ENCODE measurements at regions not wholly inside any gene's neighbourhood (a gene's known extent, or its start where the extent isn't known, plus 50 kb on each side); places are given as distances from the start of the nearest gene placed in this dataset.
"Not testable (repeated sequence)": the region's sequence is repeated elsewhere in the genome, so short reads cannot be mapped to it uniquely, and the experiment has no call there.

GRCh38 chr11:82210011-82210410 lies 523.7 kb downstream of the FAM181B start:
- Histone ChIP-seq H3K9ac (ENCODE audit: low read length) (no peak overlapping the region), H3K27me3 (replicated peaks; ENCODE audit: control insufficient read depth, insufficient read depth, low read length) (no peaks in the 10 kb centered on the region), H3K9me3 (ENCODE audit: control insufficient read depth, low read length) (no peaks in the 10 kb centered on the region), H3K36me3 (ENCODE audit: control insufficient read depth, insufficient read depth, low read length, severe bottlenecking) (no peaks in the 10 kb centered on the region), H3K4me1 (ENCODE audit: control insufficient read depth, insufficient read depth, low read length) (no peaks in the 10 kb centered on the region), H3K4me3 (ENCODE audit: low read length) (no peak overlapping the region)
- no peak for DNase-seq (ENCODE audit: low read depth)

- no peak overlapping the region for H3K9ac ChIP-seq (ENCODE audit: low read length)
Observed at GRCh38 chr11:82195283-82195682, 538.4 kb downstream of the FAM181B start.

GRCh38 chr11:82194521-82194920 lies 539.1 kb downstream of the FAM181B start:
- Histone ChIP-seq H3K4me1 (ENCODE audit: control insufficient read depth, insufficient read depth, low read length) (no peaks in the 10 kb centered on the region), H3K36me3 (ENCODE audit: control insufficient read depth, insufficient read depth, low read length, severe bottlenecking) (no peaks in the 10 kb centered on the region), H3K27me3 (replicated peaks; ENCODE audit: control insufficient read depth, insufficient read depth, low read length) (no peaks in the 10 kb centered on the region), H3K9ac (ENCODE audit: low read length) (no peak overlapping the region), H3K4me3 (ENCODE audit: low read length) (no peak overlapping the region), H3K9me3 (ENCODE audit: control insufficient read depth, low read length) (no peaks in the 10 kb centered on the region)
- DNase-seq (ENCODE audit: low read depth) = no peak

More at GRCh38 chr11:82195283-82195682, 538.4 kb downstream of the FAM181B start:
- Histone ChIP-seq H3K9me3 (ENCODE audit: control insufficient read depth, low read length) (no peaks in the 10 kb centered on the region), H3K36me3 (ENCODE audit: control insufficient read depth, insufficient read depth, low read length, severe bottlenecking) (no peaks in the 10 kb centered on the region), H3K27me3 (replicated peaks; ENCODE audit: control insufficient read depth, insufficient read depth, low read length) (no peaks in the 10 kb centered on the region), H3K4me1 (ENCODE audit: control insufficient read depth, insufficient read depth, low read length) (no peaks in the 10 kb centered on the region), H3K4me3 (ENCODE audit: low read length) (no peak overlapping the region)
- DNase-seq (ENCODE audit: low read depth) = no peak

- H3K4me1 ChIP-seq (ENCODE audit: control insufficient read depth, insufficient read depth, low read length) = no peaks in the 10 kb centered on the region
- no peaks in the 10 kb centered on the region for H3K9me3 ChIP-seq (ENCODE audit: control insufficient read depth, low read length)
- H3K9ac ChIP-seq (ENCODE audit: low read length) = no peak overlapping the region
- no peaks in the 10 kb centered on the region for H3K36me3 ChIP-seq (ENCODE audit: control insufficient read depth, insufficient read depth, low read length, severe bottlenecking)
- no peaks in the 10 kb centered on the region for H3K27me3 ChIP-seq (replicated peaks; ENCODE audit: control insufficient read depth, insufficient read depth, low read length)
- DNase-seq (ENCODE audit: low read depth) = no peak
- no peak overlapping the region for H3K4me3 ChIP-seq (ENCODE audit: low read length)
Observed at GRCh38 chr11:82191695-82192094, 542.0 kb downstream of the FAM181B start.

GRCh38 chr11:82185925-82186324 lies 547.7 kb downstream of the FAM181B start:
- H3K9ac ChIP-seq (ENCODE audit: low read length) = no peak overlapping the region
- no peaks in the 10 kb centered on the region for H3K4me1 ChIP-seq (ENCODE audit: control insufficient read depth, insufficient read depth, low read length)
- H3K9me3 ChIP-seq (ENCODE audit: control insufficient read depth, low read length) = no peaks in the 10 kb centered on the region
- H3K36me3 ChIP-seq (ENCODE audit: control insufficient read depth, insufficient read depth, low read length, severe bottlenecking) = no peaks in the 10 kb centered on the region
- no peak for DNase-seq (ENCODE audit: low read depth)
- no peaks in the 10 kb centered on the region for H3K27me3 ChIP-seq (replicated peaks; ENCODE audit: control insufficient read depth, insufficient read depth, low read length)
- no peak overlapping the region for H3K4me3 ChIP-seq (ENCODE audit: low read length)

- no peak overlapping the region for H3K4me3 ChIP-seq (ENCODE audit: low read length)
- no peak overlapping the region for H3K9ac ChIP-seq (ENCODE audit: low read length)
- H3K27me3 ChIP-seq (replicated peaks; ENCODE audit: control insufficient read depth, insufficient read depth, low read length) = no peaks in the 10 kb centered on the region
- H3K9me3 ChIP-seq (ENCODE audit: control insufficient read depth, low read length) = no peaks in the 10 kb centered on the region
- DNase-seq (ENCODE audit: low read depth) = no peak
- H3K4me1 ChIP-seq (ENCODE audit: control insufficient read depth, insufficient read depth, low read length) = no peaks in the 10 kb centered on the region
- H3K36me3 ChIP-seq (ENCODE audit: control insufficient read depth, insufficient read depth, low read length, severe bottlenecking) = no peaks in the 10 kb centered on the region
Observed at GRCh38 chr11:82184966-82185365, 548.7 kb downstream of the FAM181B start.

- H3K9ac ChIP-seq (ENCODE audit: low read length) = no peak overlapping the region
- no peaks in the 10 kb centered on the region for H3K4me1 ChIP-seq (ENCODE audit: control insufficient read depth, insufficient read depth, low read length)
Observed at GRCh38 chr11:82183346-82183745, 550.3 kb downstream of the FAM181B start.

GRCh38 chr11:82182697-82183096 lies 551.0 kb downstream of the FAM181B start:
- H3K36me3 ChIP-seq (ENCODE audit: control insufficient read depth, insufficient read depth, low read length, severe bottlenecking); H3K4me1 ChIP-seq (ENCODE audit: control insufficient read depth, insufficient read depth, low read length); H3K27me3 ChIP-seq (replicated peaks; ENCODE audit: control insufficient read depth, insufficient read depth, low read length); H3K9me3 ChIP-seq (ENCODE audit: control insufficient read depth, low read length); DNase-seq (ENCODE audit: low read depth); H3K4me3 ChIP-seq (ENCODE audit: low read length); H3K9ac ChIP-seq (ENCODE audit: low read length): not testable (repeated sequence)

More at GRCh38 chr11:82183346-82183745, 550.3 kb downstream of the FAM181B start:
- no peak overlapping the region for H3K4me3 ChIP-seq (ENCODE audit: low read length)
- no peaks in the 10 kb centered on the region for H3K9me3 ChIP-seq (ENCODE audit: control insufficient read depth, low read length)
- DNase-seq (ENCODE audit: low read depth) = no peak
- H3K27me3 ChIP-seq (replicated peaks; ENCODE audit: control insufficient read depth, insufficient read depth, low read length) = no peaks in the 10 kb centered on the region
- H3K36me3 ChIP-seq (ENCODE audit: control insufficient read depth, insufficient read depth, low read length, severe bottlenecking) = no peaks in the 10 kb centered on the region

- H3K9ac ChIP-seq (ENCODE audit: low read length); DNase-seq (ENCODE audit: low read depth); H3K4me1 ChIP-seq (ENCODE audit: control insufficient read depth, insufficient read depth, low read length); H3K4me3 ChIP-seq (ENCODE audit: low read length); H3K9me3 ChIP-seq (ENCODE audit: control insufficient read depth, low read length); H3K27me3 ChIP-seq (replicated peaks; ENCODE audit: control insufficient read depth, insufficient read depth, low read length); H3K36me3 ChIP-seq (ENCODE audit: control insufficient read depth, insufficient read depth, low read length, severe bottlenecking): not testable (repeated sequence)
Observed at GRCh38 chr11:82181796-82182195, 551.9 kb downstream of the FAM181B start.

- H3K4me1 ChIP-seq (ENCODE audit: control insufficient read depth, insufficient read depth, low read length) = no peaks in the 10 kb centered on the region
- H3K27me3 ChIP-seq (replicated peaks; ENCODE audit: control insufficient read depth, insufficient read depth, low read length) = no peaks in the 10 kb centered on the region
- DNase-seq (ENCODE audit: low read depth) = no peak
- H3K9ac ChIP-seq (ENCODE audit: low read length) = no peak overlapping the region
- no peak overlapping the region for H3K4me3 ChIP-seq (ENCODE audit: low read length)
- no peaks in the 10 kb centered on the region for H3K9me3 ChIP-seq (ENCODE audit: control insufficient read depth, low read length)
- no peaks in the 10 kb centered on the region for H3K36me3 ChIP-seq (ENCODE audit: control insufficient read depth, insufficient read depth, low read length, severe bottlenecking)
Observed at GRCh38 chr11:82176945-82177344, 556.7 kb downstream of the FAM181B start.

- DNase-seq (ENCODE audit: low read depth) = no peak
- no peaks in the 10 kb centered on the region for H3K27me3 ChIP-seq (replicated peaks; ENCODE audit: control insufficient read depth, insufficient read depth, low read length)
- H3K9ac ChIP-seq (ENCODE audit: low read length) = no peak overlapping the region
- no peaks in the 10 kb centered on the region for H3K36me3 ChIP-seq (ENCODE audit: control insufficient read depth, insufficient read depth, low read length, severe bottlenecking)
- H3K4me3 ChIP-seq (ENCODE audit: low read length) = no peak overlapping the region
- H3K9me3 ChIP-seq (ENCODE audit: control insufficient read depth, low read length) = no peaks in the 10 kb centered on the region
- no peaks in the 10 kb centered on the region for H3K4me1 ChIP-seq (ENCODE audit: control insufficient read depth, insufficient read depth, low read length)
Observed at GRCh38 chr11:82176365-82176764, 557.3 kb downstream of the FAM181B start.

GRCh38 chr11:82174610-82175009 lies 559.1 kb downstream of the FAM181B start:
- H3K27me3 ChIP-seq (replicated peaks; ENCODE audit: control insufficient read depth, insufficient read depth, low read length) = no peaks in the 10 kb centered on the region
- no peak for DNase-seq (ENCODE audit: low read depth)
- H3K9ac ChIP-seq (ENCODE audit: low read length) = no peak overlapping the region

More at GRCh38 chr11:82174610-82175009, 559.1 kb downstream of the FAM181B start:
- Histone ChIP-seq H3K4me1 (ENCODE audit: control insufficient read depth, insufficient read depth, low read length) (no peaks in the 10 kb centered on the region), H3K9me3 (ENCODE audit: control insufficient read depth, low read length) (no peaks in the 10 kb centered on the region), H3K4me3 (ENCODE audit: low read length) (no peak overlapping the region), H3K36me3 (ENCODE audit: control insufficient read depth, insufficient read depth, low read length, severe bottlenecking) (no peaks in the 10 kb centered on the region)

All from adipocyte (in vitro differentiated cells).